Trophoblast cell (in vitro differentiated cells and primary cell): ENCODE measurements at regions not wholly inside any gene's neighbourhood (a gene's known extent, or its start where the extent isn't known, plus 50 kb on each side); places are given as distances from the start of the nearest gene placed in this dataset.

Experiments
- DNase-seq, 2 donors: peaks; one replicate each; pipeline ENCODE4 v3.0.0-alpha.2; 2016
- H2AFZ ChIP-seq: 2 replicates; pipeline ENCODE4 v1.6.1; 2013; ENCODE audit warnings: low read length, moderate library complexity, mild to moderate bottlenecking; ENCODE audit not compliant: insufficient read depth, poor library complexity
- H2AK5ac ChIP-seq: 2 replicates; pipeline ENCODE4 v1.6.1; 2013; ENCODE audit warnings: mild to moderate bottlenecking, low read length
- H2BK120ac ChIP-seq: 2 replicates; pipeline ENCODE4 v1.6.1; 2013; ENCODE audit warnings: low read length, mild to moderate bottlenecking, moderate library complexity; ENCODE audit not compliant: insufficient read depth, poor library complexity
- H2BK12ac ChIP-seq: 2 replicates; pipeline ENCODE4 v1.6.1; 2013; ENCODE audit warnings: mild to moderate bottlenecking, low read length, moderate library complexity
- H2BK5ac ChIP-seq: 2 replicates; pipeline ENCODE4 v1.6.1; 2013; ENCODE audit warnings: low read length, low read depth, moderate library complexity, mild to moderate bottlenecking; ENCODE audit not compliant: poor library complexity
- H3K14ac ChIP-seq: 2 replicates; pipeline ENCODE4 v1.6.1; 2013; ENCODE audit warnings: mild to moderate bottlenecking, low read length
- H3K18ac ChIP-seq: 2 replicates; pipeline ENCODE4 v1.6.1; 2013; ENCODE audit warnings: mild to moderate bottlenecking, low read length
- H3K23ac ChIP-seq: 2 replicates; pipeline ENCODE4 v1.6.1; 2013; ENCODE audit warnings: low read length
- H3K27ac ChIP-seq: 2 replicates; pipeline ENCODE4 v1.5.1; 2013; ENCODE audit warnings: low read depth, mild to moderate bottlenecking, inconsistent platforms, low read length, moderate library complexity
- H3K27me3 ChIP-seq: 2 replicates; pipeline ENCODE4 v1.6.1; 2013; ENCODE audit warnings: inconsistent platforms, mild to moderate bottlenecking, low read length, moderate library complexity; ENCODE audit not compliant: insufficient read depth
- H3K36me3 ChIP-seq, 2 experiments: 1 replicate in 1 of 2; 2 replicates in 1 of 2; pipeline ENCODE4 v1.6.1; 2013; ENCODE audit warnings: low read length in 2 of 2, mild to moderate bottlenecking in 2 of 2, moderate library complexity in 1 of 2; ENCODE audit not compliant: insufficient read depth in 2 of 2, control insufficient read depth in 1 of 2
- H3K4ac ChIP-seq: 2 replicates; pipeline ENCODE4 v1.6.1; 2013; ENCODE audit warnings: low read depth, mild to moderate bottlenecking, low read length, moderate library complexity
- H3K4me1 ChIP-seq, 2 experiments: 1 replicate in 1 of 2; 2 replicates in 1 of 2; pipeline ENCODE4 v1.6.1; 2013; ENCODE audit warnings: low read length in 2 of 2, mild to moderate bottlenecking in 2 of 2, moderate library complexity in 1 of 2; ENCODE audit not compliant: insufficient read depth in 2 of 2, control insufficient read depth in 1 of 2
- H3K4me2 ChIP-seq: 2 replicates; pipeline ENCODE4 v1.6.1; 2013; ENCODE audit warnings: inconsistent platforms, mild to moderate bottlenecking, low read length, moderate library complexity
- H3K4me3 ChIP-seq: 2 replicates; pipeline ENCODE4 v1.5.1; 2013; ENCODE audit warnings: mild to moderate bottlenecking, low read depth, low read length, inconsistent platforms
- H3K79me1 ChIP-seq: one replicate; pipeline ENCODE4 v1.6.1; 2013; ENCODE audit warnings: low read length
- H3K79me2 ChIP-seq: 2 replicates; pipeline ENCODE4 v1.6.1; 2013; ENCODE audit warnings: low read length, mild to moderate bottlenecking; ENCODE audit not compliant: control insufficient read depth, insufficient read depth, poor library complexity
- H3K9ac ChIP-seq: 2 replicates; pipeline ENCODE4 v1.6.1; 2013; ENCODE audit warnings: mild to moderate bottlenecking, low read length
- H3K9me3 ChIP-seq: 2 replicates; pipeline ENCODE4 v1.6.1; 2013; ENCODE audit warnings: low read depth, mild to moderate bottlenecking, control low read depth, inconsistent platforms, low read length; ENCODE audit not compliant: insufficient read depth
- H4K12ac ChIP-seq: 2 replicates; pipeline ENCODE4 v1.6.1; 2013; ENCODE audit warnings: low read depth, mild to moderate bottlenecking, low read length, moderate library complexity
- H4K8ac ChIP-seq: 2 replicates; pipeline ENCODE4 v1.6.1; 2013; ENCODE audit warnings: low read depth, mild to moderate bottlenecking, low read length, moderate library complexity
- H4K91ac ChIP-seq: one replicate; pipeline ENCODE4 v1.6.1; 2013; ENCODE audit warnings: low read depth, mild to moderate bottlenecking, low read length, moderate library complexity
- WGBS: extraction: QIAGEN DNeasy Blood & Tissue Kit; methylation state at CpG from one replicate; pipeline ENCODE4 v1.1.7; 2013; ENCODE audit warnings: missing lambda C conversion rate; ENCODE audit not compliant: insufficient read length, insufficient coverage; ENCODE audit errors: extremely low coverage; 5-methylcytosine and 5-hydroxymethylcytosine counted together

- no peak overlapping the region for H3K23ac ChIP-seq
- H3K4ac ChIP-seq: no peak overlapping the region
- H2BK12ac ChIP-seq: no peak overlapping the region
- H2BK5ac ChIP-seq: no peak overlapping the region
- H3K79me1 ChIP-seq: no peaks in the 10 kb centered on the region
- H3K4me3 ChIP-seq: no peak overlapping the region
- H4K91ac ChIP-seq: no peak overlapping the region
- H2BK120ac ChIP-seq: no peak overlapping the region
- no peaks in the 10 kb centered on the region for H3K9me3 ChIP-seq
- no peak overlapping the region for H3K9ac ChIP-seq
- no peak for DNase-seq
- no peak overlapping the region for H2AFZ ChIP-seq
- no peak overlapping the region for H4K12ac ChIP-seq
- H3K36me3 ChIP-seq: no peaks in the 10 kb centered on the region
- H3K79me2 ChIP-seq: no peaks in the 10 kb centered on the region
- no peak overlapping the region for H3K14ac ChIP-seq
- no CpG with 5 or more reads among the region's 2 CpGs for WGBS
- no peak overlapping the region for H3K18ac ChIP-seq
- H3K4me1 ChIP-seq: no peaks in the 10 kb centered on the region
- no peak overlapping the region for H3K27ac ChIP-seq
- H4K8ac ChIP-seq: no peak overlapping the region
- no peak overlapping the region for H2AK5ac ChIP-seq
- H3K27me3 ChIP-seq: no peaks in the 10 kb centered on the region
- H3K4me2 ChIP-seq: no peak overlapping the region
Measured at GRCh38 chr13:50162567-50162966, 147.3 kb downstream of the KCNRG start.

- Histone ChIP-seq H3K36me3 (no peaks in the 10 kb centered on the region), H3K4me2 (no peak overlapping the region), H3K79me1 (no peaks in the 10 kb centered on the region), H4K91ac (no peak overlapping the region), H3K18ac (no peak overlapping the region), H3K9ac (peak overlapping the region; percentile 72), H2AFZ (no peak overlapping the region), H2BK12ac (no peak overlapping the region), H3K27me3 (no peaks in the 10 kb centered on the region), H2BK120ac (no peak overlapping the region), H3K4ac (no peak overlapping the region), H3K27ac (no peak overlapping the region), H2AK5ac (no peak overlapping the region), H3K23ac (no peak overlapping the region), H4K8ac (no peak overlapping the region), H3K9me3 (no peaks in the 10 kb centered on the region), H3K14ac (no peak overlapping the region), H3K79me2 (no peaks in the 10 kb centered on the region), H3K4me3 (no peak overlapping the region), H4K12ac (no peak overlapping the region), H2BK5ac (no peak overlapping the region), H3K4me1 (peaks cover 3% of the 10 kb centered on the region in 2 experiments)
- no CpG with 5 or more reads among the region's 2 CpGs for WGBS
- DNase-seq: no peak
Measured at GRCh38 chr13:50167224-50167947, 152.1 kb downstream of the KCNRG start.

- WGBS: no CpG with 5 or more reads among the region's 4 CpGs
- no peak overlapping the region for H3K27ac ChIP-seq
- no peak overlapping the region for H2AK5ac ChIP-seq
- peaks cover 3% of the 10 kb centered on the region in 2 experiments for H3K4me1 ChIP-seq
- H3K79me1 ChIP-seq: no peaks in the 10 kb centered on the region
- no peaks in the 10 kb centered on the region for H3K9me3 ChIP-seq
- H3K23ac ChIP-seq: no peak overlapping the region
- H3K79me2 ChIP-seq: no peaks in the 10 kb centered on the region
- H3K4ac ChIP-seq: no peak overlapping the region
- no peak overlapping the region for H2AFZ ChIP-seq
- no peak overlapping the region for H3K14ac ChIP-seq
- no peaks in the 10 kb centered on the region for H3K36me3 ChIP-seq
- H3K9ac ChIP-seq: no peak overlapping the region
- no peak overlapping the region for H2BK120ac ChIP-seq
- H3K4me2 ChIP-seq: no peak overlapping the region
- no peak overlapping the region for H4K8ac ChIP-seq
- no peak for DNase-seq
- H4K91ac ChIP-seq: no peak overlapping the region
- H3K27me3 ChIP-seq: no peaks in the 10 kb centered on the region
- H3K18ac ChIP-seq: no peak overlapping the region
- no peak overlapping the region for H3K4me3 ChIP-seq
- H2BK5ac ChIP-seq: no peak overlapping the region
- H4K12ac ChIP-seq: no peak overlapping the region
- H2BK12ac ChIP-seq: no peak overlapping the region
Measured at GRCh38 chr13:50167967-50168366, 152.7 kb downstream of the KCNRG start.

GRCh38 chr13:50168786-50169185, 153.5 kb downstream of the KCNRG start:
- H2BK12ac ChIP-seq: no peak overlapping the region
- no peaks in the 10 kb centered on the region for H3K9me3 ChIP-seq
- H3K27me3 ChIP-seq: no peaks in the 10 kb centered on the region
- no peak overlapping the region for H2BK5ac ChIP-seq
- no peak overlapping the region for H2AK5ac ChIP-seq
- no peak overlapping the region for H3K27ac ChIP-seq
- DNase-seq: no peak
- no peak overlapping the region for H4K91ac ChIP-seq
- H3K23ac ChIP-seq: no peak overlapping the region
- no peaks in the 10 kb centered on the region for H3K79me2 ChIP-seq
- H3K36me3 ChIP-seq: no peaks in the 10 kb centered on the region
- peaks cover 3% of the 10 kb centered on the region in 2 experiments for H3K4me1 ChIP-seq
- no CpG with 5 or more reads among the region's 2 CpGs for WGBS
- no peak overlapping the region for H3K14ac ChIP-seq
- no peak overlapping the region for H3K9ac ChIP-seq
- no peak overlapping the region for H2BK120ac ChIP-seq
- H3K4me3 ChIP-seq: no peak overlapping the region
- H3K4ac ChIP-seq: no peak overlapping the region
- H2AFZ ChIP-seq: no peak overlapping the region
- H3K4me2 ChIP-seq: no peak overlapping the region
- H3K18ac ChIP-seq: no peak overlapping the region
- H4K12ac ChIP-seq: no peak overlapping the region
- no peaks in the 10 kb centered on the region for H3K79me1 ChIP-seq
- H4K8ac ChIP-seq: no peak overlapping the region
